ENCODE measurements at regions not wholly inside any gene's neighbourhood (a gene's known extent, or its start where the extent isn't known, plus 50 kb on each side); places are given as distances from the start of the nearest gene placed in this dataset.
"Not testable (repeated sequence)": the region's sequence is repeated elsewhere in the genome, so short reads cannot be mapped to it uniquely, and the experiment has no call there.

GRCh38 chr10:59975918-59976317, 69.6 kb upstream of the CCDC6 start:
- ATAC-seq: not testable (repeated sequence)

DNA sequence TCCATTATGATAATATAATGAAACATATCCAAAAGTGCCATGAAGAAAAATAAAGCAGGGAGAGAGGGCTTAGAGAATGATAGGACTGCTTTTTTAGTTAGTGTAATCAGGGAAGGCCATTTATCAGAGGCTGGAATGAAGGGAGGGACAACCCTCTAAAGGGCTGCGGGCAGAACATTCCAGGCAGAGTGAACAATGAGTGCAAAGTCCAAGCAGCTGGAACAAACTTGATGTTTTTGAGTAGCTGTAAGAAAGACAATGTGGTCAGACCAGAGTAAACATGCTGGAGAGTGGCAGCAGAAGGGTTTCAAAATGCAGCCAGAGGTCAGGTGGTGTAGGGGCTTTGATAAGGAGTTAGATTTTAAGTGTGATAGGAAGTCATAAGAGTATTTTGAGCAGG, 65.6 kb upstream of the CCDC6 start:
- no peak for ATAC-seq

GRCh38 chr10:59970396-59971368, 64.3 kb upstream of the CCDC6 start:
- no peak for ATAC-seq

- no peak for ATAC-seq
These were observed 62.3 kb upstream of the CCDC6 start for GRCh38 chr10:59968705-59969104.

DNA sequence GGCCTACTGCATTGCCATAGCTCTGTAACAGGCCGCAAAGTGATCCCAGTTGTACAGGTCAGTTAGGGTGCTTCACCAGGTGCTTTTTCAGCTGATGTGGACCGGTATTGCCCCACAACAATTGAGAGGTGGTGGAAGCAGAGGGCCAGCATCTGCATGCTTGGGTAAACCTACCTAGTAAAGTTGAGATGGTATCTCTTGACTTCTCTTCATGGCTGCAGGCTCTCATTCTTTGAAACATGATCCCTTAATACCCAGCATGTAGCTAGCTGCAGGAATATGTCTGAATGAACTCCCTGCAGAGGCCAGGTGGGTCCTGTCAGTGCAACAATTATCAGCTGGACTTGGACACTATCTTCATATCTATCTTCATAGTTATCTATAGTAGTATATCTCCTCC, 60.7 kb upstream of the CCDC6 start:
- no peak for ATAC-seq

- no peak for ATAC-seq
These were observed 59.7 kb upstream of the CCDC6 start for GRCh38 chr10:59965899-59966650.

- ATAC-seq: peak; percentile 34
These were observed 56.4 kb upstream of the CCDC6 start for GRCh38 chr10:59962756-59963155.

- ATAC-seq: no peak
These were observed 54.4 kb upstream of the CCDC6 start for GRCh38 chr10:59960751-59961150.

GRCh38 chr10:59959504-59960018, 53.2 kb upstream of the CCDC6 start:
- no peak for ATAC-seq

GRCh38 chr10:59958882-59959281, 52.5 kb upstream of the CCDC6 start:
- ATAC-seq: no peak

DNA sequence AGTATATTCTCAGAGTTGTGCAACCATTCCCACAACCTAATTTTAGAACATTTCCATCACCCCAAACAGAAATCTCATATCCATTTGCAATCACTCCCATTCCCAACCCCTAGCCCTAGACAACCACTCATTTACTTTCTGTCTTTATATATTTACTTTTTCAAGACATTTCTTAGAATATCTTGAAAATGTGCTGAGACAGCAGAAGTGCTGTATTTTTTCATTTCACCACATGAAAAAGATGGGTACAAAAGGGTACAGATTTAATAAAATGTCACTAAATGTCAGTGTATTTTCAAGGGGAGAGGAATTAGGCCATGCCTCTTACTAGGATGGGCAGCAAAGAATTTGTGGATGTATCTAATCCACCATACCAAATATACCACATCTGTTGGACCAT, 51.6 kb upstream of the CCDC6 start:
- ATAC-seq: no peak
